HEK293T (cell line): ENCODE measurements at regions not wholly inside any gene's neighbourhood (a gene's known extent, or its start where the extent isn't known, plus 50 kb on each side); places are given as distances from the start of the nearest gene placed in this dataset.

Experiments used
- CTCF ChIA-PET: fragments of 350-600 bp; formaldehyde crosslinking; extraction: SDS; loops from one replicate; lab custom pipeline; 2021; ENCODE audit warnings: antibody characterized with exemption, inconsistent platforms; lab: Yijun Ruan, JAX
- POLR2A ChIA-PET: fragments of 350-600 bp; formaldehyde crosslinking; extraction: SDS; loops from one replicate; lab custom pipeline; 2020; ENCODE audit warnings: antibody characterized with exemption, inconsistent platforms; lab: Yijun Ruan, JAX
- DNase-seq: peaks from one replicate; pipeline ENCODE4 v3.0.0; 2012; ENCODE audit warnings: mixed read lengths; ENCODE audit errors: extremely low spot score
- ARNT ChIP-seq: fragments of 450-650 bp; IDR thresholded peaks from 2 replicates; pipeline ENCODE4 v1.6.1; 2017; ENCODE audit warnings: mild to moderate bottlenecking
- BHLHE40 ChIP-seq: fragments of 450-650 bp; IDR thresholded peaks from 2 replicates; pipeline ENCODE4 v1.6.1; 2016; ENCODE audit warnings: mild to moderate bottlenecking, moderate library complexity, borderline replicate concordance
- CTBP1 ChIP-seq: fragments of 450-650 bp; IDR thresholded peaks from 2 replicates; pipeline ENCODE4 v1.6.1; 2016; ENCODE audit warnings: borderline replicate concordance
- ELF4 ChIP-seq: fragments of 450-650 bp; IDR thresholded peaks from 2 replicates; pipeline ENCODE4 v1.6.1; 2017; ENCODE audit warnings: antibody characterized with exemption
- FOXA1 ChIP-seq: fragments of 450-650 bp; IDR thresholded peaks from 2 replicates; pipeline ENCODE4 v1.6.1; 2016; ENCODE audit warnings: mild to moderate bottlenecking
- FOXK2 ChIP-seq: fragments of 450-650 bp; IDR thresholded peaks from 2 replicates; pipeline ENCODE4 v1.6.1; 2016; ENCODE audit warnings: mild to moderate bottlenecking
- FOXM1 ChIP-seq: fragments of 450-650 bp; IDR thresholded peaks from 2 replicates; pipeline ENCODE4 v1.6.1; 2017; ENCODE audit warnings: mild to moderate bottlenecking, borderline replicate concordance
- HDGF ChIP-seq: fragments of 450-650 bp; IDR thresholded peaks from 2 replicates; pipeline ENCODE4 v1.6.1; 2017; ENCODE audit warnings: antibody characterized with exemption, borderline replicate concordance
- L3MBTL2 ChIP-seq: fragments of 450-650 bp; conservative IDR thresholded peaks from 2 replicates; pipeline ENCODE4 v1.6.1; 2016; ENCODE audit warnings: mild to moderate bottlenecking
- LEF1 ChIP-seq: fragments of 450-650 bp; IDR thresholded peaks from 2 replicates; pipeline ENCODE4 v1.6.1; 2017; ENCODE audit warnings: mild to moderate bottlenecking, borderline replicate concordance
- NFRKB ChIP-seq: fragments of 450-650 bp; IDR thresholded peaks from 2 replicates; pipeline ENCODE4 v1.6.1; 2016; ENCODE audit warnings: mild to moderate bottlenecking, moderate library complexity
- PKNOX1 ChIP-seq: fragments of 450-650 bp; IDR thresholded peaks from 2 replicates; pipeline ENCODE4 v1.6.1; 2016
- SP1 ChIP-seq: fragments of 450-650 bp; IDR thresholded peaks from 2 replicates; pipeline ENCODE4 v1.6.1; 2017
- SUZ12 ChIP-seq: fragments of 450-650 bp; IDR thresholded peaks from 2 replicates; pipeline ENCODE4 v1.6.1; 2016; ENCODE audit warnings: mild to moderate bottlenecking
- TARDBP ChIP-seq: fragments of 450-650 bp; IDR thresholded peaks from 2 replicates; pipeline ENCODE4 v1.6.1; 2016
- ZNF384 ChIP-seq: fragments of 450-650 bp; IDR thresholded peaks from 2 replicates; pipeline ENCODE4 v1.6.1; 2016

- POLR2A ChIA-PET = no interaction called here
- CTCF ChIA-PET = no interaction called here
- no peak for DNase-seq
- TF ChIP-seq FOXM1 = no peak
- no peak for TF ChIP-seq ZNF384
Observed at GRCh38 chr3:14252321-14253021, 73.9 kb downstream of the LSM3 start.

GRCh38 chr3:14253022-14253706 lies 74.5 kb downstream of the LSM3 start:
- TF ChIP-seq L3MBTL2 = no peak
- no peak for TF ChIP-seq FOXA1
- TF ChIP-seq NFRKB = no peak
- TF ChIP-seq SUZ12 = no peak
- no peak for TF ChIP-seq ELF4
- TF ChIP-seq TARDBP = no peak
- no peak for TF ChIP-seq CTBP1
- TF ChIP-seq ZNF384 = no peak
- no peak for TF ChIP-seq FOXK2
- TF ChIP-seq FOXM1 = no peak
- CTCF ChIA-PET = no interaction called here
- no peak for DNase-seq
- POLR2A ChIA-PET = no interaction called here

GRCh38 chr3:14253707-14254382 lies 75.2 kb downstream of the LSM3 start:
- no peak for TF ChIP-seq BHLHE40
- TF ChIP-seq CTBP1 = no peak
- TF ChIP-seq FOXK2 = no peak
- no peak for TF ChIP-seq HDGF
- no peak for TF ChIP-seq TARDBP
- no peak for TF ChIP-seq SUZ12
- no peak for TF ChIP-seq NFRKB
- no peak for TF ChIP-seq LEF1
- TF ChIP-seq ARNT = no peak
- no peak for TF ChIP-seq ELF4
- no peak for TF ChIP-seq L3MBTL2
- no peak for TF ChIP-seq ZNF384
- TF ChIP-seq PKNOX1 = no peak
- TF ChIP-seq SP1 = no peak
- no peak for TF ChIP-seq FOXA1
- TF ChIP-seq FOXM1 = no peak
- ChIA-PET CTCF (no interaction called here), POLR2A (no interaction called here)
- DNase-seq = no peak

GRCh38 chr3:14254812-14255702 lies 76.4 kb downstream of the LSM3 start:
- ChIA-PET POLR2A (no interaction called here), CTCF (no interaction called here)
- no peak for DNase-seq
- TF ChIP-seq SUZ12 (no peak), HDGF (no peak), CTBP1 (no peak), ELF4 (no peak), NFRKB (no peak), SP1 (no peak), ZNF384 (no peak), FOXM1 (no peak), FOXK2 (no peak), ARNT (no peak), FOXA1 (no peak), BHLHE40 (no peak), TARDBP (no peak), PKNOX1 (no peak), LEF1 (no peak), L3MBTL2 (no peak)

- ChIA-PET CTCF (interaction anchor here (0.8 kb wide), 1 partner anchor 212 kb away, joined by 3 read pairs; no protein-coding TSS in a partner anchor), POLR2A (no interaction called here)
- no peak for DNase-seq
- TF ChIP-seq TARDBP = no peak
- TF ChIP-seq ARNT = no peak
- no peak for TF ChIP-seq SP1
- no peak for TF ChIP-seq FOXM1
- TF ChIP-seq FOXK2 = no peak
- no peak for TF ChIP-seq ZNF384
- no peak for TF ChIP-seq BHLHE40
- TF ChIP-seq NFRKB = no peak
- no peak for TF ChIP-seq SUZ12
- TF ChIP-seq ELF4 = no peak
- TF ChIP-seq PKNOX1 = no peak
- TF ChIP-seq CTBP1 = no peak
Observed at GRCh38 chr3:14256046-14256445, 77.4 kb downstream of the LSM3 start.
